Stomach (tissue), 8 donors: ENCODE measurements at regions not wholly inside any gene's neighbourhood (a gene's known extent, or its start where the extent isn't known, plus 50 kb on each side); places are given as distances from the start of the nearest gene placed in this dataset.
"Not testable (repeated sequence)": the region's sequence is repeated elsewhere in the genome, so short reads cannot be mapped to it uniquely, and the experiment has no call there.

Experiments used
- DNase-seq, 2 donors: peaks; one replicate each; pipeline versions ENCODE4 v3.0.0 to v3.0.0-alpha.2; 2013 to 2019
- H3K27ac ChIP-seq, 5 donors: fragments of 200-600 bp in 4 of 5; sonication (generic) in 4 of 5; one replicate each; pipeline ENCODE4 v1.5.1; 2013 to 2019; ENCODE audit warnings: mild to moderate bottlenecking in 1 of 5, moderate library complexity in 1 of 5
- H3K27me3 ChIP-seq, 3 donors: fragments of 200-600 bp; sonication (generic); one replicate each; pipeline ENCODE4 v1.5.1; 2017 to 2019; ENCODE audit warnings: mixed run types in 1 of 3
- H3K36me3 ChIP-seq, 4 donors: fragments of 200-600 bp; sonication (generic); 1 replicate in 3 of 4; 2 replicates in 1 of 4; pipeline ENCODE4 v1.5.1; 2016 to 2019
- H3K4me1 ChIP-seq, 4 donors: fragments of 200-600 bp; sonication (generic); one replicate each; pipeline ENCODE4 v1.5.1; 2016 to 2019
- H3K4me3 ChIP-seq, 4 donors: fragments of 200-600 bp; sonication (generic) in 3 of 4; one replicate each; pipeline ENCODE4 v1.5.1; 2016 to 2019; ENCODE audit warnings: mild to moderate bottlenecking in 1 of 4
- H3K9me3 ChIP-seq, 4 donors: fragments of 200-600 bp; sonication (generic); one replicate each; pipeline ENCODE4 v1.5.1; 2016 to 2019
- EP300 ChIP-seq: sonication (generic); formaldehyde crosslinking; IDR thresholded peaks from one replicate; pipeline ENCODE4 v1.6.1; 2017; ENCODE audit warnings: antibody characterized with exemption
- POLR2A ChIP-seq, 4 donors: fragments of 450-650 bp; IDR thresholded peaks; one replicate each; pipeline ENCODE4 v1.6.1; 2016; ENCODE audit warnings: antibody characterized with exemption in 4 of 4, control low read depth in 2 of 4, mild to moderate bottlenecking in 1 of 4, moderate library complexity in 1 of 4
- POLR2AphosphoS5 ChIP-seq, 3 donors: sonication (generic); formaldehyde crosslinking; IDR thresholded peaks; one replicate each; pipeline ENCODE4 v1.6.1; 2016; ENCODE audit warnings: antibody characterized with exemption in 3 of 3
- WGBS, 5 donors: extraction: QIAGEN DNeasy Blood & Tissue Kit in 3 of 5; methylation state at CpG; one replicate each; pipeline versions ENCODE4 v1.1.5 to v1.1.7; 2013 to 2018; 5-methylcytosine and 5-hydroxymethylcytosine counted together
- intact Hi-C: fragments of 100-400 bp; cut with DNase I; formaldehyde crosslinking; loops from one replicate; pipeline ENCODE4 v1.15.1; 2023; ENCODE audit warnings: low total_unique reads
- TF ChIP-seq, protein P1 (sequence below), 7 experiments: fragments of 450-650 bp in 4 of 7; fragments of 200-600 bp in 3 of 7; sonication (generic) in 3 of 7; IDR thresholded peaks; one replicate each; pipeline ENCODE4 v1.5.1; 2016 to 2019; ENCODE audit warnings: antibody characterized with exemption in 7 of 7, control low read depth in 2 of 7, mild to moderate bottlenecking in 1 of 7
- donor health status: healthy with polysubstance abuse.
- donor health status: Bipolar disorder and iron deficiency.
- donor health status: healthy.

DNA sequence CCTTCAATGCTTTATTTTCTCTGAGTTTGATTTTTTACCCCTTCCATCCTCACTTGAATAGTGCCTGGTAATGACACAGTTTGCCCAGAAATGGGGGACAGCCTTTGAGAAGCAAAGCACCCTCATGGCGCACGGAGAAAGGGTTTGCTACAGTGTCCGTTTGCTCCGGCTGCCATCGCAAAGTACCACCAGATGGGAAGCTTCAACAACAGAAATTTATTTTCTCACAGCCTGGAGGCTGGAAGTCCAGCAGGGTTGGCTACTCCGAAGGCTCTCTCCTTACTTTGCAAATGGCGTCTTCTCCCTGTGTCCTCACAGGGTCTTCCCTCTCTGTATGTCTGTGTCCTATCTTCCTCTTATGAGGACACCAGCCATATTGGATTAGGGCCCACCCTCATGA is 327.7 kb upstream of the KAZN start:
- Histone ChIP-seq H3K4me3 (no peak overlapping the region), H3K27me3 (no peaks in the 10 kb centered on the region), H3K27ac (no peak overlapping the region), H3K9me3 (peaks cover 0 to 9% (median 0%) of the 10 kb centered on the region in 4 donors), H3K4me1 (no peaks in the 10 kb centered on the region), H3K36me3 (no peaks in the 10 kb centered on the region)
- TF ChIP-seq, protein P1, sequence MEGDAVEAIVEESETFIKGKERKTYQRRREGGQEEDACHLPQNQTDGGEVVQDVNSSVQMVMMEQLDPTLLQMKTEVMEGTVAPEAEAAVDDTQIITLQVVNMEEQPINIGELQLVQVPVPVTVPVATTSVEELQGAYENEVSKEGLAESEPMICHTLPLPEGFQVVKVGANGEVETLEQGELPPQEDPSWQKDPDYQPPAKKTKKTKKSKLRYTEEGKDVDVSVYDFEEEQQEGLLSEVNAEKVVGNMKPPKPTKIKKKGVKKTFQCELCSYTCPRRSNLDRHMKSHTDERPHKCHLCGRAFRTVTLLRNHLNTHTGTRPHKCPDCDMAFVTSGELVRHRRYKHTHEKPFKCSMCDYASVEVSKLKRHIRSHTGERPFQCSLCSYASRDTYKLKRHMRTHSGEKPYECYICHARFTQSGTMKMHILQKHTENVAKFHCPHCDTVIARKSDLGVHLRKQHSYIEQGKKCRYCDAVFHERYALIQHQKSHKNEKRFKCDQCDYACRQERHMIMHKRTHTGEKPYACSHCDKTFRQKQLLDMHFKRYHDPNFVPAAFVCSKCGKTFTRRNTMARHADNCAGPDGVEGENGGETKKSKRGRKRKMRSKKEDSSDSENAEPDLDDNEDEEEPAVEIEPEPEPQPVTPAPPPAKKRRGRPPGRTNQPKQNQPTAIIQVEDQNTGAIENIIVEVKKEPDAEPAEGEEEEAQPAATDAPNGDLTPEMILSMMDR (IDR thresholded peaks at IDR 0.05): no peak
- TF ChIP-seq EP300: no peak
- no peak for TF ChIP-seq POLR2A (IDR thresholded peaks at IDR 0.05)
- no peak for TF ChIP-seq POLR2AphosphoS5 (IDR thresholded peaks at IDR 0.05)
- WGBS, 5 donors: 85 to 93% (median 91%) methylated on average over 7 of the region's 7 CpGs
- DNase-seq: no peak
- intact Hi-C loops: no loop called here

DNA sequence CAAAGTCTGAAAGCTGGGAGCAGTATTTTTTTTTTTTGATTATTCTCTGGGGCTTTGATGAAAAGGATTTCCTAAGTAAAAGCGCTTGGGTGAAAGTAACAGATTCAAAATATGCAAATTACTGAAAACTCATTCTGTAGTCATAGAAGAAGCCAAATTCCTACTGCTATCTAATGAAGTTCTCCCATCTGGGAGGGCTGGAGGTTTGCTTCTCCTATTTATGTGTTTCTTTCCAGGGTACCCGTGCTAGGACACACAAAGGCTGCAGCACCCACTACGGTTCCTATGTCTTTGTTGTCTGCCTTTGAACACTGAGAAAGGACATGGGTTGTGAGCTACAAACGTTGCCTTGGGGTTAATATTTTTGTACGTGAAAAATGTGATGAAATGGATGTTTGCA is 324.7 kb upstream of the KAZN start:
- H3K9me3 ChIP-seq: peaks cover 0 to 9% (median 0%) of the 10 kb centered on the region in 4 donors
- no peak for TF ChIP-seq EP300
- DNase-seq: no peak
- H3K36me3 ChIP-seq: no peaks in the 10 kb centered on the region
- H3K27me3 ChIP-seq: no peaks in the 10 kb centered on the region
- 75 to 89% (median 81%) methylated on average over 5 of the region's 5 CpGs for WGBS, 5 donors
- H3K27ac ChIP-seq: no peak overlapping the region
- no peaks in the 10 kb centered on the region for H3K4me1 ChIP-seq
- no peak overlapping the region for H3K4me3 ChIP-seq
- intact Hi-C loops: no loop called here

DNA sequence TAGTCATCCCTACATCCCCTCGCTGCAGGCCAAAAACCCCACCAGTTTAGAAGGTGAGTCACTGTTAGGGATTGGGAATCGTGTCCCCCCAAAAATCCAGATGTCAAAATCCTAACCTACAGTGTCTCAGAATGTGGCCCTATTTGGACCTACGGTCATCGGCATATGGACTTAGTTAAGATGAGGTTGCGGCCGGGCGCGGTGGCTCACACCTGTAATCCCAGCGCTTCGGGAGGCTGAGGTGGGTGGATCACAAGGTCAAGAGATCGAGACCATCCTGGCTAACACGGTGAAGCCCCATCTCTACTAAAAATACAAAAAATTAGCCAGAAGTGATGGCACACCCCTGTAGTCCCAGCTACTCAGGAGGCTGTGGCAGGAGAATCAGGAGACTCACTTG is 318.6 kb upstream of the KAZN start:
- H3K4me3 ChIP-seq, H3K4me1 ChIP-seq, H3K27me3 ChIP-seq, H3K9me3 ChIP-seq, H3K27ac ChIP-seq, intact Hi-C loops, H3K36me3 ChIP-seq, DNase-seq: not testable (repeated sequence)
- 93 to 96% (median 94%) methylated on average over 11 to 12 of the region's 12 CpGs for WGBS, 5 donors

DNA sequence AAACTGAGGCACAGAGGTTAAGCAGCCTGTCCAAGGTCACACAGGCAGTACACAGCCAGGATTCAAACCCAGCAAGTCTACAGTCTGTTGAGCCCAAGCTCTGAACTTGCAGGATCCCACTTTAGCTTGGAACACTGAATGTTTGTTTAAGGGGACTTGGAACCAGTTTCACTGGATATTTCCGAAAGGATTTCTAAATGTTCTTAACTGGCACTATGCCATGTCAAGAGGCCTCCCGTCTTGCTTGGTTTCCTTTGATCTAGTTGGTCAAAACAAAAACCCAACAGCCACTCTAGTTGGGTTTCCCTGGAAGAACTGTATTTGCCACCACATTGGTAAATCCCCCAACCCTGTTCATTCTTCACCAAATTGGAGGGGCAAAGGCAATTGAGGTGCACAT is 317.6 kb upstream of the KAZN start:
- Histone ChIP-seq H3K27me3 (no peaks in the 10 kb centered on the region), H3K4me1 (peaks cover 0 to 3% (median 0%) of the 10 kb centered on the region in 4 donors), H3K27ac (no peak overlapping the region), H3K4me3 (no peak overlapping the region), H3K9me3 (no peaks in the 10 kb centered on the region), H3K36me3 (no peaks in the 10 kb centered on the region)
- 15 to 37% (median 24%) methylated on average over 2 of the region's 2 CpGs for WGBS, 5 donors
- intact Hi-C loops: no loop called here
- TF ChIP-seq EP300: no peak
- no peak for TF ChIP-seq POLR2AphosphoS5 (IDR thresholded peaks at IDR 0.05)
- TF ChIP-seq, protein P1 (IDR thresholded peaks at IDR 0.05): no peak
- no peak for TF ChIP-seq POLR2A (IDR thresholded peaks at IDR 0.05)
- peak in 1 of 2 donors; percentile 53 for DNase-seq

DNA sequence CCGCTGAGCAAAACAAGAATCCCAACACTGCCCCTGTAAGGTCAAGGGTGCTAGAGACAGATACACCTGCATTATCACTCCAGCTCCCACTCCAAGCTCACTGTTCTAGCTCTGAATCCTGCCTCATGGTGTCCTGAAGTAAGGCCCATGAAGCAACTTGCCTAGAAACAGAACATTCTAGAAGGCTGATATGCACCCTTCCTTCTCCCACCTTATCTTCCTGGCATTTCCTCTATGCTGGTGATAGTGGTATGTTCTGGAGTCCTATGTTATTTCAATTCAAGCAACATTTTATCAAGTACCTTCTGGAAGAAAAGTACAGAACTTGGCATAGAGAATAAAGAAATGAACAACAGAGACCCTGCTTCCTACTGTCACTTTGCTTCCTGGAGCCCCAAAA is 317.1 kb upstream of the KAZN start:
- Histone ChIP-seq H3K9me3 (no peaks in the 10 kb centered on the region), H3K36me3 (no peaks in the 10 kb centered on the region), H3K4me1 (peaks cover 0 to 3% (median 0%) of the 10 kb centered on the region in 4 donors), H3K27me3 (no peaks in the 10 kb centered on the region), H3K27ac (no peak overlapping the region), H3K4me3 (no peak overlapping the region)
- peak in 1 of 2 donors; percentile 16 for DNase-seq
- TF ChIP-seq, protein P1 (IDR thresholded peaks at IDR 0.05): no peak
- no peak for TF ChIP-seq EP300
- no peak for TF ChIP-seq POLR2AphosphoS5 (IDR thresholded peaks at IDR 0.05)
- WGBS, 5 donors: 27 to 58% (median 40%) methylated on average over 1 of the region's 1 CpG
- intact Hi-C loops: no loop called here
